Nephron progenitor cell (in vitro differentiated cells): ENCODE measurements at regions not wholly inside any gene's neighbourhood (a gene's known extent, or its start where the extent isn't known, plus 50 kb on each side); places are given as distances from the start of the nearest gene placed in this dataset.

Source experiments
- DNase-seq: peaks from one replicate; pipeline ENCODE4 v3.0.0; 2021
- H3K27ac Mint-ChIP-seq: 2 replicates; pipeline ENCODE4 v1.8.0; 2021; ENCODE audit warnings: mild to moderate bottlenecking, moderate library complexity, mixed read lengths
- H3K27me3 Mint-ChIP-seq: 2 replicates; pipeline ENCODE4 v1.8.0; 2021; ENCODE audit warnings: mild to moderate bottlenecking, low read depth, mixed read lengths; ENCODE audit not compliant: poor library complexity
- H3K36me3 Mint-ChIP-seq: 2 replicates; pipeline ENCODE4 v1.8.0; 2021; ENCODE audit warnings: low read depth, mixed read lengths
- H3K4me1 Mint-ChIP-seq: 2 replicates; pipeline ENCODE4 v1.8.0; 2021; ENCODE audit warnings: mixed read lengths
- H3K4me3 Mint-ChIP-seq: 2 replicates; pipeline ENCODE4 v1.8.0; 2021; ENCODE audit warnings: mild to moderate bottlenecking, moderate library complexity, mixed read lengths
- H3K9me3 Mint-ChIP-seq: 2 replicates; pipeline ENCODE4 v1.8.0; 2021; ENCODE audit warnings: mild to moderate bottlenecking, moderate library complexity, mixed read lengths
- CTCF ChIP-seq: fragments of 200-600 bp; sonication (generic); IDR thresholded peaks from 2 replicates; pipeline ENCODE4 v1.5.0; 2021; ENCODE audit warnings: antibody characterized with exemption

GRCh38 chr16:54867302-54867832 lies 63.3 kb upstream of the IRX5 start:
- Mint-ChIP-seq H3K4me1 (peaks cover 8% of the 10 kb centered on the region), H3K36me3 (no peaks in the 10 kb centered on the region), H3K27me3 (peaks cover 13% of the 10 kb centered on the region), H3K27ac (no peak overlapping the region), H3K9me3 (peaks cover 15% of the 10 kb centered on the region), H3K4me3 (no peak overlapping the region)
- no peak for TF ChIP-seq CTCF
- no peak for DNase-seq

- Mint-ChIP-seq H3K4me3 (no peak overlapping the region), H3K27me3 (peaks cover 17% of the 10 kb centered on the region), H3K4me1 (peaks cover 18% of the 10 kb centered on the region), H3K27ac (peak overlapping the region; percentile 49), H3K9me3 (peaks cover 20% of the 10 kb centered on the region), H3K36me3 (no peaks in the 10 kb centered on the region)
- TF ChIP-seq CTCF: no peak
- no peak for DNase-seq
Observed at GRCh38 chr16:54862529-54862928, 68.1 kb upstream of the IRX5 start.

DNA sequence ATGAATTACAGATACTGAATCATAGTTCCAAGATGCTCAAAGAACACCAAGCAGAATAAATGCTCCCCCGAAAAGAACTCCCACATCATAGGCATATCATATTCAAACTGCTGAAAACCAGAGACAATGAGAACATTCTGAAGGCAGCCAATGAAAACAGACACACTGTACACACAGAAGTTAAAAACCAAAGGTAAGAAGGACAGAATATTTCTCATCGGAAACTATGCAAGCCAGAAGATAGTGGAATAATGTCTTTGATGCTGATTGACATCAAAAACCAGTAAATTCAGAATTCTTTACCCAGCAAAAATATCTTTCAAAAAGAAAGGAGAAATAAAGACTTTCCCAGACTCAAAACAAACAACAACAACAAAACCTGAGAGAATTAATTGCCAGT lies 73.8 kb upstream of the IRX5 start:
- Mint-ChIP-seq H3K9me3 (peaks cover 38% of the 10 kb centered on the region), H3K4me1 (peaks cover 5% of the 10 kb centered on the region), H3K27ac (no peak overlapping the region)

DNA sequence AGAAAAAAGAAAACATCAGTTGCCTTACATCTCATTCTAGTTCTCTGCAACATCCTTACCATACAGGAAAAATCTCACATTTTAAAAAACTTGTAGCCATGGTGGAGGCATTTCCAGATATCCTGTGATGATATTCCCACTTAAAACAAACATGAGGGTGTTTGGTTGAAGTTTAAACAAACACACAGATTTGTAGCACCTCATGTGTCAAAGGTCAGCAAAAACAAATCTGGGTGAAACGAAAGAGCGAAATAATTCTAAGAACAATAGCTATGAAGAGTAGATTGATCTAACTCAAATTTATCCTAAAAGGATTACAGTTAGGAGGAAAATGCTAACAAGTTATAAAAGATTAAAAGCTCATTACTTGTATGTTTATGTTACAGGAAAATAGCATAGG lies 83.1 kb upstream of the IRX5 start:
- Mint-ChIP-seq H3K4me3 (no peak overlapping the region), H3K27me3 (peaks cover 4% of the 10 kb centered on the region), H3K4me1 (peaks cover 27% of the 10 kb centered on the region), H3K27ac (no peak overlapping the region), H3K36me3 (peaks cover 7% of the 10 kb centered on the region), H3K9me3 (peaks cover 28% of the 10 kb centered on the region)
- no peak for DNase-seq
- TF ChIP-seq CTCF: no peak

More for the DNA sequence above, 73.8 kb upstream of the IRX5 start:
- no peak for DNase-seq
- H3K36me3 Mint-ChIP-seq: peaks cover 14% of the 10 kb centered on the region
- TF ChIP-seq CTCF: no peak
- no peak overlapping the region for H3K4me3 Mint-ChIP-seq
- H3K27me3 Mint-ChIP-seq: peaks cover 4% of the 10 kb centered on the region

DNA sequence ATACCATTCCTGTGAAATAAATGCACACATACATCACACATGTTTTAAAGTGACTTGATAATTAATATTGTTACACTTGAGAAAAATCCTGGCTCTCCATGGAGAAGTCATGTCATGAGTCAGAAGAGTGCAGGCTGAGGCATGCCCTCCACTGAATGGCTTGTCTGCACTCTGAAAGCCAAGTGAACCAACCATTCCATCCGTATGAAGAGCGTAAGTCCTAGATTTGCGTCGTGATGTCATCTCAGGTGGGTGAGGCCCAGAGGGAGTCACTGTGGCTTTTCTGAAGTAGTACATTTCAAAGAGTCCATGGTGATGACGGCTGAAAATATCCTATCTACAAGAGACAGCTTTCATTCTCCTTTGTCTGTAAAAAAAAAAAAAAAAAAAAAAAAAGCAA lies 83.5 kb upstream of the IRX5 start:
- TF ChIP-seq CTCF: no peak
- no peak for DNase-seq
- Mint-ChIP-seq H3K4me3 (peak overlapping the region; percentile 37), H3K27ac (peak overlapping the region; percentile 62), H3K36me3 (peaks cover 8% of the 10 kb centered on the region), H3K9me3 (peaks cover 32% of the 10 kb centered on the region), H3K27me3 (peaks cover 7% of the 10 kb centered on the region), H3K4me1 (peaks cover 27% of the 10 kb centered on the region)

DNA sequence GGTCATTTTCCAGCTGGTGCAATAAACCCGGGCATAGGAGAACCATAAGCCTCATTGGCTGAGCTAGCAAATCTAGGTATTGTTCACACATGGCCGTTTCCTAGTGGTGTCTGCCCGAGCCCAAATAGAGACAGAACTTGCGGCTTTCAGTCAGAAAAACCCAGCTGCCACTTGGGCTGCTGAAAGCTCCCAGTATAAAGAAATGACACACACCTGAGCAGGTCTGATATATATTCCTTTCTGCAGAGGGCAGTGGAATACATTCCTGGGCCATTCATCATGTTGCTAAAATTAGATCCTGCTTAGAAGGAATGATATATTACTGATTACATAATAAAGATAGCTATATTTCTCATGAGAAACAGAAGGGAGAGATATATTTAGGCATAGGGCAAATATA lies 83.9 kb upstream of the IRX5 start:
- Mint-ChIP-seq H3K36me3 (peaks cover 8% of the 10 kb centered on the region), H3K27ac (no peak overlapping the region), H3K9me3 (peaks cover 36% of the 10 kb centered on the region), H3K4me1 (peaks cover 27% of the 10 kb centered on the region), H3K4me3 (no peak overlapping the region), H3K27me3 (peaks cover 7% of the 10 kb centered on the region)
- no peak for DNase-seq
- TF ChIP-seq CTCF: no peak
